ENCODE measurements at regions not wholly inside any gene's neighbourhood (a gene's known extent, or its start where the extent isn't known, plus 50 kb on each side); places are given as distances from the start of the nearest gene placed in this dataset.
"Not testable (repeated sequence)": the region's sequence is repeated elsewhere in the genome, so short reads cannot be mapped to it uniquely, and the experiment has no call there.

DNA sequence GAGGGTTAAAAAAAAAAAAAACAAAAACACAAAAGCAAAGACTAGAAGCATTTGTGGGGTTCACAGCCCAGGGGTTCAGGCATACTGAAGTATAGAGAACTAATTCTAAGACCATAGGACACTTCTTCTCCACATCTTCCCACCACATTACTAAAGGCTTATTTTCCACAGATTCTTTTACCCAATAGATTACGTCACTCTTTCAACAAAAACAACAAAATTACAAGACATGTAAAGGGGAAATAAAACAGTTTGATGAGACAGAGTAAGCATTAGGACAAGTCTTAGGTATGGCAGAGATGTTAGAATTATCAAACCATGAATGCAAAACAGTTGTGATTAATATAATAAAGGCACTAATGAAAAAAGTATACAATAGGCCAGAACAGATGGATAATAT, 2013.7 kb downstream of the MRPL39 start:
- Histone ChIP-seq H3K4me1 (no peaks in the 10 kb centered on the region), H3K27ac (no peak overlapping the region), H3K4me2 (no peak overlapping the region), H3K4me3 (no peak overlapping the region), H3K9me3 (no peaks in the 10 kb centered on the region)
- 3% methylated on average over 1 of the region's 1 CpG for WGBS (ENCODE audit: missing lambda C conversion rate)
- DNase-seq (ENCODE audit: low read depth in 1 of 2, low spot score in 1 of 2) (no peak), FAIRE-seq (no peak), ATAC-seq (no peak)
- ChIA-PET POLR2A (no interaction called here), CTCF (no interaction called here)
- TF ChIP-seq HOXA7 (CRISPR knock-in tag; IDR thresholded peaks at IDR 0.05) (no peak), ESRRA (IDR thresholded peaks at IDR 0.05; ENCODE audit: borderline replicate concordance, low read length) (no peak)

- ATAC-seq (no peak), FAIRE-seq (no peak), DNase-seq (ENCODE audit: low read depth in 1 of 2, low spot score in 1 of 2) (no peak)
- TF ChIP-seq SMC3 (IDR thresholded peaks at IDR 0.05), result no peak
- TF ChIP-seq CHD2 (IDR thresholded peaks at IDR 0.05; ENCODE audit: low read length, partially characterized antibody), result no peak
- ChIA-PET POLR2A (no interaction called here), CTCF (no interaction called here)
- no peak overlapping the region for H3K4me2 ChIP-seq
- no peak overlapping the region for H3K4me3 ChIP-seq
- H3K9me3 ChIP-seq, result no peaks in the 10 kb centered on the region
- no peaks in the 10 kb centered on the region for H3K4me1 ChIP-seq
- no peak overlapping the region for H3K27ac ChIP-seq
- WGBS (ENCODE audit: missing lambda C conversion rate), result 0% methylated on average over 2 of the region's 2 CpGs
Observed at GRCh38 chr21:23585419-23585818, 2021.9 kb downstream of the MRPL39 start.

DNA sequence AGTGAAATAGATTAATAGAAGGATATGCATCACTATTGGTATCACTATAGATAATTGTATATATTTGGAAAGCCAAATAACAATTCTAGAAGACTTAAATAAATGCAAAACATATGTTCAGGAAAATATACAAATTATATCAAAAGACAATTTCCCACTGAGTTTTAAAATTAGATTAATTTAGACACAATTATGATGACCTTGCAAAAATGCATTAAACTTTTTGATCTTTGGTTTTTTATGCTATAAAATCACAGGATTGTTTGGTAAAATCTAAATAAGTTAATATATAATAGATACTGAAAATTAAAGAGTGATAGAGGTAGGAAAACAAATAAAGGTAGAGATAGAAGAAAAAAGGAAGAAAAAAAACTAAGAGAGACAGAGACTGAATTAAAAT, 2027.7 kb downstream of the MRPL39 start:
- TF ChIP-seq MAFK (IDR thresholded peaks at IDR 0.05; ENCODE audit: partially characterized antibody) (peak; percentile 74), FOXS1 (CRISPR knock-in tag; IDR thresholded peaks at IDR 0.05) (no peak), KDM5A (IDR thresholded peaks at IDR 0.05) (no peak)
- Histone ChIP-seq H3K27ac (no peak overlapping the region), H3K4me2 (no peak overlapping the region), H3K4me1 (no peaks in the 10 kb centered on the region), H3K4me3 (no peak overlapping the region), H3K9me3 (no peaks in the 10 kb centered on the region)
- DNase-seq (ENCODE audit: low read depth in 1 of 2, low spot score in 1 of 2) (no peak), FAIRE-seq (no peak), ATAC-seq (no peak)
- ChIA-PET POLR2A (no interaction called here), CTCF (no interaction called here)

DNA sequence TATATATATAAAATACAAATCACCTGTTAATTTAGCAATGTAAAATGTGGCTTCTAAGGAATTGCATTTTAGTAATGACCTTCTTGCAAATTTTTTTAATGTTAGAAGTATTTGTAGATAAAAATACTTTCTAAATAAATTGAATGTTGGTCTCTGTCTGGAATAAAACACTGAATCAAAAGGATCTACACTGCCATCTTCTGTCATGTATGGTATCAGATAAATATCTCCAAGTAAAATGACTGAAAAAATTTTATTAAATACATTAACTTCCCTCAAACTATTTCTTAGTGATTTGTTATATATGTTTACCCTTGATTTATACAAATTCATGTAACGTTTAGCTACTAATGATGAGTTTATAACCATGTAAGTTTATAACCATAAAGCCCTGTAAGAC, 2029.3 kb downstream of the MRPL39 start:
- H3K9me3 ChIP-seq, result no peaks in the 10 kb centered on the region
- CTCF ChIA-PET, result no interaction called here
- POLR2A ChIA-PET, result no interaction called here
- no peak overlapping the region for H3K27ac ChIP-seq
- no peak overlapping the region for H3K4me3 ChIP-seq
- DNase-seq (ENCODE audit: low read depth in 1 of 2, low spot score in 1 of 2), result no peak
- TF ChIP-seq ZFP36 (IDR thresholded peaks at IDR 0.05; ENCODE audit: borderline replicate concordance, partially characterized antibody) (no peak), ZSCAN20 (CRISPR knock-in tag; IDR thresholded peaks at IDR 0.05) (no peak), MAZ (IDR thresholded peaks at IDR 0.05; ENCODE audit: borderline replicate concordance, low read depth, low read length) (no peak), CEBPB (IDR thresholded peaks at IDR 0.05) (no peak), REST (IDR thresholded peaks at IDR 0.05) (no peak), KDM5A (IDR thresholded peaks at IDR 0.05) (no peak), ATOH8 (CRISPR knock-in tag; IDR thresholded peaks at IDR 0.05; ENCODE audit: low read depth) (no peak), KDM1A (IDR thresholded peaks at IDR 0.05; ENCODE audit: low read depth) (no peak)
- 0% methylated on average over 1 of the region's 1 CpG for WGBS (ENCODE audit: missing lambda C conversion rate)
- FAIRE-seq, result no peak
- no peak overlapping the region for H3K4me2 ChIP-seq
- no peaks in the 10 kb centered on the region for H3K4me1 ChIP-seq
- ATAC-seq, result no peak

GRCh38 chr21:23574932-23575331, 2032.3 kb downstream of the MRPL39 start:
- 1% methylated on average over 8 of the region's 9 CpGs for WGBS (ENCODE audit: missing lambda C conversion rate)
- FAIRE-seq, result no peak
- no peak for TF ChIP-seq JUN (IDR thresholded peaks at IDR 0.05)
- no peak for TF ChIP-seq ZSCAN20 (CRISPR knock-in tag; IDR thresholded peaks at IDR 0.05)
- TF ChIP-seq MAZ (IDR thresholded peaks at IDR 0.05; ENCODE audit: borderline replicate concordance, low read depth, low read length), result no peak
- TF ChIP-seq MYC (IDR thresholded peaks at IDR 0.05; ENCODE audit: borderline replicate concordance, low read length), result no peak
- no peak for TF ChIP-seq NPAS2 (CRISPR knock-in tag; IDR thresholded peaks at IDR 0.05; ENCODE audit: borderline replicate concordance)
- TF ChIP-seq, protein P1, sequence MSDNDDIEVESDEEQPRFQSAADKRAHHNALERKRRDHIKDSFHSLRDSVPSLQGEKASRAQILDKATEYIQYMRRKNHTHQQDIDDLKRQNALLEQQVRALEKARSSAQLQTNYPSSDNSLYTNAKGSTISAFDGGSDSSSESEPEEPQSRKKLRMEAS (IDR thresholded peaks at IDR 0.05), result no peak
- DNase-seq (ENCODE audit: low read depth in 1 of 2, low spot score in 1 of 2), result no peak
- no peak for ATAC-seq
- no peak overlapping the region for H3K27ac ChIP-seq
- no peak overlapping the region for H3K4me2 ChIP-seq
- no peaks in the 10 kb centered on the region for H3K9me3 ChIP-seq
- H3K4me1 ChIP-seq, result no peaks in the 10 kb centered on the region
- ChIA-PET CTCF (no interaction called here), POLR2A (no interaction called here)
- H3K4me3 ChIP-seq, result no peak overlapping the region

GRCh38 chr21:23548924-23549323, 2058.4 kb downstream of the MRPL39 start:
- POLR2A ChIA-PET, result not testable (repeated sequence)
- 7% methylated on average over 5 of the region's 5 CpGs for WGBS (ENCODE audit: missing lambda C conversion rate)

More at GRCh38 chr21:23548924-23549323, 2058.4 kb downstream of the MRPL39 start:
- H3K4me1 ChIP-seq; FAIRE-seq; H3K9me3 ChIP-seq; CTCF ChIA-PET; ATAC-seq; H3K4me2 ChIP-seq; DNase-seq (ENCODE audit: low read depth in 1 of 2, low spot score in 1 of 2); H3K27ac ChIP-seq; H3K4me3 ChIP-seq: not testable (repeated sequence)

Measured in A549 (cell line).